Activated CD4-positive, alpha-beta T cell treated with anti-CD3 and anti-CD28 coated beads, Interleukin-2, Interleukin-6, amounts not matched to agents 100 ng/mL and 50 ng/mL, durations not matched to agents 16 hours and 8 hours (primary cell): ENCODE measurements at regions not wholly inside any gene's neighbourhood (a gene's known extent, or its start where the extent isn't known, plus 50 kb on each side); places are given as distances from the start of the nearest gene placed in this dataset.
"Not testable (repeated sequence)": the region's sequence is repeated elsewhere in the genome, so short reads cannot be mapped to it uniquely, and the experiment has no call there.

ENCODE experiments used
- DNase-seq: peaks from one replicate; pipeline ENCODE4 v3.0.0-alpha.2; 2020

DNA sequence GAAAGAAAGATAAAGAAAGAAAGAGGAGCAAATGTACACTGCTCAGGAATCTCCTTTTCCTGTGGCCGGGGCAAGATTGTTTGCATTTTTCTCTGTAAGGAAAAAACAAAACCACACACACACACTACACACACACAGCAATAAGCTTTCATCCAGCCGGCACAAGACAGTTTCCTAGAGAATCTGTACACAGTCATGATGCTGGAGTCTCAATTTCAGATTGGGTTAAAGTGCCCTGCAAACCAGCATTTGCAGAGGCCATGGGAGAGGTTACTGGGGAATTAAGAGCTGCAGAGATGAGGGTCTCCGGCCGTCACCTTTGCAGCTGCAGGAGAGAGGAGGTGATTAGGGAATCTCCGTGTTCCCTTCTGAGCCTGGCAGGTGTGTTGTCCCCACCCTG, 1607.5 kb downstream of the RPIA start:
- not testable (repeated sequence) for DNase-seq

DNA sequence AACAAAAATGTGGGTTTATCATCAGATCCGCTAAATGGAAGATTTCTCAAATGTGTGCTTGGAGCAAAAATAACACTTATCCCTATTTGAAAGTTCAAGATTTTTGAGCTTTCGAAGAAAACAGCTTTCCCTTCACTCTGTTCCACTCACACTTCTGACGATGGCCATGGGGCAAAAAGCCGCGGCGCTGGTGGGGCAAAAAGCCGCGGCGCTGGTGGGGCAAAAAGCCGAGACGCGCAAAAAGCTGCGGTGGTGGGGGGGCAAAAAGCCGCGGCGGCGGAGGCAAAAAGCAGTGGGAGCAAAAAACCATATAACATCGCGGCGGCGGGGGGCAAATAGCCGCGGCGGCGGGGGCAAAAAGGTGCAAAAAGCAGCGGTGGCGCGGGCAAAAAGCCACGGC, 1631.5 kb downstream of the RPIA start:
- not testable (repeated sequence) for DNase-seq

DNA sequence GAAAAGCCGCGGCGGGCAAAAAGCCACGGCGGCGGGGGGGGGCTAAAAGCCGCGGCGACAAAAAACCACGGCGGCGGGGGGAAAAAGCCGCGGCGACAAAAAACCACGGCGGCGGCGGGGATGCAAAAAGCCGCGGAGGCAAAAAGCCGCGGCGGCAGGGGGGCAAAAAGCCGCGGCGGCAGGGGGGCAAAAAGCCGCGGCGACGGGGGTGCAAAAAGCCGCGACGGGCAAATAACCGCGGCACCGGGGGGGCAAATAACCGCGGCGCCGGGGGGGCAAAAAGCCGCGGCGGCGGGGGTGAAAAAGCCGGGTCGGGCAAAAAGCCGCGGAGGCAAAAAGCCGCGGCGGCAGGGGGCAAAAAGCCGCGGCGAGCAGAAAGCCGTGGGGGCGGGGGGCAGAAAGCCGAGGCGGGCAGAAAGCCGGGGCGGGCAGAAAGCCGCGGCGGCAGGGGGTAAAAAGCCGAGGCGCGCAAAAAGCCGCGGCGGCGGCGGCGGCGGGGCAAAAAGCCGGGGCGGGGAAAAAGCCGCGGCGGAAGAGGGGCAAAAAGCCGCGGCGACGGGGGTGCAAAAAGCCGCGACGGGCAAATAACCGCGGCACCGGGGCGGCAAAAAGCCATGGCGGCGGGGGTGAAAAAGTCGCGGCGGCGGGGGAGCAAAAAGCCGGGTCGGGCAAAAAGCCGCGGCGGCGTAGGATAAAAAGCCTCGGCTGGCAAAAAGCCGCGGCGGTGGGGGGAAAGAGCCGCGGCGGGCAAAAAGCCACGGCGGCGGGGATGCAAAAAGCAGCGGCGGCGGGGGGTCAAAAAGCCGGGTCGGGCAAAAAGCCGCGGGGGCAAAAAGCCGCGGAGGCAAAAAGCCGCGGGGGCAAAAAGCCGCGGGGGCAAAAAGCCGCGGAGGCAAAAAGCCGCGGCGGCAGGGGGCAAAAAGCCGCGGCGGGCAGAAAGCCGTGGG, 1632.4 kb downstream of the RPIA start:
- not testable (repeated sequence) for DNase-seq

DNA sequence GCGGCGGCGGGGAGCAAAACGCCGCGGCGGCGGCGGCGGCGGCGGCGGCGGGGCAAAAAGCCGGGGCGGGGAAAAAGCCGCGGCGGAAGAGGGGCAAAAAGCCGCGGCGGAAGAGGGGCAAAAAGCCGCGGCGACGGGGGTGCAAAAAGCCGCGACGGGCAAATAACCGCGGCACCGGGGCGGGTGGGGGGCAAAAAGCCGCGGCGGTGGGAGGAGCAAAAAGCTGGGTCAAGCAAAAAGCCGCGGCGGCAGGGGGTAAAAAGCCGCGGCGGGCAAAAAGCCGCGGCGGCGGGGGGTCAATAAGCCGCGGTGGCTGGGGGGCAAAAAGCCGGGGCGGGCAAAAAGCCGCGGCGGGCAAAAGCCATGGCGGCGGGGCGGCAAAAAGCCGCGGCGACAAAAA, 1633.2 kb downstream of the RPIA start:
- DNase-seq: not testable (repeated sequence)

DNA sequence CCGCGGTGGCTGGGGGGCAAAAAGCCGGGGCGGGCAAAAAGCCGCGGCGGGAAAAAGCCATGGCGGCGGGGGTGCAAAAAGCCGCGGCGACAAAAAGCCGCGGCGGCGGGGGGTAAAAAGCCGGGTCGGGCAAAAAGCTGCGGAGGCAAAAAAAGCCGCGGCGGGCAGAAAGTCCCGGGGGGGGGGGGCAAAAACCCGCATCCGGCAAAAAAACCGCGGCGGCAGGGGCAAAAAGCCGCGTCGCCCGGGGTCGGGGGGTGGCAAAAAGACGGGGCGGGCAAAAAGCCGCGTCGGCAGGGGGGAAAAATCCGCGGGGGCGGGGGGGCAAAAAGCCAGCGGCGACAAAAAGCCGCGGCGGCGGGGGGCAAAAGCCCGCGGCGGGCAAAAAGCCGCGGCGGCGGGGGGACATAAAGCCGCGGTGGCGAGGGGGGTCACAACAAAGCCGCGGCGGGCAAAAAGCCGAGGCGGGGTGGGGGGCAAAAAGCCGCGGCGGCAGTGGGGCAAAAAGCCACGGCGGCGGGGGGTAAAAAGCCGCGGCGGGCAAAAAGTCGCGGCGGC, 1634.4 kb downstream of the RPIA start:
- not testable (repeated sequence) for DNase-seq

DNA sequence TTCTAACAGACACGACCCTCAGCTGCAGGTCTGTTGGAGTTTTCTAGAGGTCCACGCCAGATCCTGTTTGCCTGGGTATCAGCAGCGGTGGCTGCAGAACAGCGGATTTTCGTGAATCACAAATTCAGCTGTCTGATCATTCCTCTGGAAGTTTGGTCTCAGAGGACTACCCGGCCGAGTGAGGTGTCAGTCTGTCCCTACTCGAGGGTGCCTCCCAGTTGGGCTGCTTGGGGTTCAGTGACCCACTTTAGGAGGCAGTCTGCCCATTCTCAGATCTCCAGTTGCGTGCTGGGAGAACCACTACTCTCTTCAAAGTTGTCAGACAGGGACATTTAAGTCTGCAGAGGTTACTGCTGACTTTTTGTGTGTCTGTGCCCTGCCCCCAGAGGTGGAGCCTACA, 1664.1 kb downstream of the RPIA start:
- DNase-seq: not testable (repeated sequence)

DNA sequence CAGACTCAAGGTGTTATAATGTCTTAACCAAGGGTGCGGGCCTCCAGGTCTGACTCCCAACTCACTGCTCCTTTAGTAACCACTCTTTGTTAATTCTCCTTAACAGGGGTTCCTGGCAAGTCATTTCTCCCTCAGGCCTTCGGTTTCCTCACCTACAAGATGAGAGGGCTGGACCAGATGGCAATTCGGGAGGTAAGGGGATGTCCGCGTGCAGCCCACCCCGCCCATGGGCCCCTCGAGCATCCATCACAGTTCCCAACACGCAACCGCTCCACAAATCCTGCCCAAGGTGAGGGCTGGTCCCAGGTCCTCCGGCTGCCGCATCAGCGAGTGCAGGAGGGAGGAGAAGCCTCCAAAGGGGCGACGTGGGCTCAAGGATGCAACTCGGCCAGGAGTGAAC, 1667.9 kb downstream of the RPIA start:
- not testable (repeated sequence) for DNase-seq

DNA sequence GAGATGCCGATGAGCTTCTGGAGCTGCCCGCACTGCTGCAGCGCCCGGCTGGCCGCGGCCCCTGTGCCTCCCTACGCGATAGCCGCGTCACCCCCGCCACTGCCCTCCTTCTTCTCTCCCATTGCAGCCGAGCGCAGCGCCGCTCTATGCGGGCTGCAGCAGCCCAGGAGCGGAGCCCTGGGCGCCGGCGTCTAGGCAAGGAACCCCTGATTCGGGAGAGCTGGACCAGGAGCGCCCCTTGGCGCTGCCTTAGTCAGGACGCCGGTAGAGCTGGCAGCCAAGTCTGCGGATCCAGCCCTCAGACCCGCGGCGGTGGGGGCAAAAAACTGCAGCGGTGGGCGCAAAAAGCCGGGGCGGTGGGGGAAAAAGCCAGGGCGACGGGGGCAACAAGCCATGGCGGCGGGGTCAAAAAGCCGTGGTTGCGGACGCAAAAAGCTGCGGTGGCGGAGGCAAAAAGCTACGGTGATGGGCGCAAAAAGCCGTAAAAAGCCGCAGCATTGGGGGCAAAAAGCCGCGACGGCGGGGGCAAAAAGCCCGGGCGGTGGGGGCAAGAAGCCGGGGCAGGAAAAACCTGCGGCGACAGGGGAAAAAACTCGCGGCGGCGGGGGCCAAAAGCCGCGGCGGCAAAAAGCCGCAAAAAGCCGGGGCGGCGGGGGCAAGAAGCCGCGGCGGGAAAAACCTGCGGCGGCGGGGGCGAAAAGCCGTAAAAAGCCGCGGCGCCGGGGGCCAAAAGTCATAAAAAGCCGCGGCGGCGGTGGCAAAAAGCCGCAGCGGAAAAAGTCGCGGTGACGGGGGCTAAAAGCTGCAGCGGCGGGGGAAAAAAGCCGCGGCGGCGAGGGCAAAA, 1668.6 kb downstream of the RPIA start:
- DNase-seq: not testable (repeated sequence)

DNA sequence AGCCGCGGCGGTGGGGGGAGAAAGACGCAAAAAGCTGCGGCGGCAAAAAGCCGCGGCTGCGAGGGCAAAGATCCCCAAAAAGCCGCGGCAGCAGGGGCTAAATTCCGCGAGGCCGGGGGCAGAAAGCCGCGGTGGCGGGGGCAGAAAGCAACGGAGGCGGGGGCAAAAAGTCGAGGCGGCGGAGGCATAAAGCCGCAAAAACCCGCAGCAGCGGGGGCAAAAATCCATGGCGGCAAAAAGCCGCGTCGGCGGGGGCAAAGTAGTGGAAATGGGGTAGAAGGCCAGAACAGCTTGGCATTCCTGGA, 1669.2 kb downstream of the RPIA start:
- not testable (repeated sequence) for DNase-seq
